IMR-90 (cell line): ENCODE measurements at regions not wholly inside any gene's neighbourhood (a gene's known extent, or its start where the extent isn't known, plus 50 kb on each side); places are given as distances from the start of the nearest gene placed in this dataset.
"Not testable (repeated sequence)": the region's sequence is repeated elsewhere in the genome, so short reads cannot be mapped to it uniquely, and the experiment has no call there.

Source experiments
- ATAC-seq: fragments of 200-7000 bp; cut with Tn5 transposase; 2 replicates; pipeline ENCODE4 v1.9.1; 2020; ENCODE audit warnings: low read depth, mild to moderate bottlenecking, moderate library complexity
- BruUV-seq: library from RNA; stranded (reverse); fragments of 400-500 nt; replicated peaks from 2 replicates; lab custom pipeline; 2021; lab: Mats Ljungman, UMichigan
- CTCF ChIA-PET: fragments of 300-600 bp; formaldehyde crosslinking; extraction: SDS; loops from one replicate; lab custom pipeline; 2021; ENCODE audit warnings: antibody characterized with exemption; lab: Yijun Ruan, JAX
- POLR2A ChIA-PET: fragments of 300-600 bp; sonication (Branson Sonifier 250); formaldehyde crosslinking; loops from one replicate; lab custom pipeline; 2022; ENCODE audit warnings: antibody characterized with exemption; ENCODE audit not compliant: unreplicated experiment; lab: Charles Lee
- DNase-seq: peaks from one replicate; pipeline ENCODE4 v3.0.0; 2013
- H2AFZ ChIP-seq: replicated peaks from 2 replicates; pipeline ENCODE3; 2013; ENCODE audit warnings: low read length, mild to moderate bottlenecking; ENCODE audit not compliant: poor library complexity
- H2AK5ac ChIP-seq: 2 replicates; pipeline ENCODE4 v1.6.1; 2013; ENCODE audit warnings: low read depth, low read length, inconsistent platforms
- H2AK9ac ChIP-seq: replicated peaks from 2 replicates; pipeline ENCODE3; 2013; ENCODE audit warnings: mild to moderate bottlenecking, low read depth, low read length, moderate library complexity; ENCODE audit not compliant: poor library complexity
- H2BK120ac ChIP-seq: 2 replicates; pipeline ENCODE4 v1.6.1; 2013; ENCODE audit warnings: low read depth, low read length, inconsistent platforms
- H2BK15ac ChIP-seq: 3 replicates; pipeline ENCODE4 v1.6.1; 2013; ENCODE audit warnings: low read depth, low read length, inconsistent platforms
- H2BK20ac ChIP-seq: 2 replicates; pipeline ENCODE4 v1.6.1; 2013; ENCODE audit warnings: low read depth, mild to moderate bottlenecking, inconsistent platforms, low read length, moderate library complexity
- H2BK5ac ChIP-seq: 2 replicates; pipeline ENCODE4 v1.6.1; 2013; ENCODE audit warnings: mild to moderate bottlenecking, low read depth, low read length, inconsistent platforms; ENCODE audit not compliant: poor library complexity, severe bottlenecking
- H3K14ac ChIP-seq: replicated peaks from 2 replicates; pipeline ENCODE4 v1.6.1; 2013; ENCODE audit warnings: low read depth, low read length, inconsistent platforms
- H3K18ac ChIP-seq: 2 replicates; pipeline ENCODE4 v1.6.1; 2013; ENCODE audit warnings: low read depth, low read length, control low read depth
- H3K23ac ChIP-seq: 2 replicates; pipeline ENCODE4 v1.6.1; 2013; ENCODE audit warnings: low read depth, low read length, inconsistent platforms
- H3K27ac ChIP-seq: 2 replicates; pipeline ENCODE4 v1.5.1; 2013; ENCODE audit warnings: mild to moderate bottlenecking, control low read depth, low read length; ENCODE audit not compliant: insufficient read depth
- H3K27me3 ChIP-seq: 2 replicates; pipeline ENCODE4 v1.6.1; 2013; ENCODE audit warnings: low read length; ENCODE audit not compliant: control insufficient read depth, insufficient read depth
- H3K36me3 ChIP-seq: 2 replicates; pipeline ENCODE4 v1.6.1; 2013; ENCODE audit warnings: low read length, mixed read lengths; ENCODE audit not compliant: control insufficient read depth, insufficient read depth
- H3K4ac ChIP-seq: 2 replicates; pipeline ENCODE4 v1.6.1; 2013; ENCODE audit warnings: low read depth, low read length, inconsistent platforms
- H3K4me1 ChIP-seq: 2 replicates; pipeline ENCODE4 v1.6.1; 2013; ENCODE audit warnings: low read length, mixed read lengths; ENCODE audit not compliant: control insufficient read depth, insufficient read depth
- H3K4me2 ChIP-seq: 2 replicates; pipeline ENCODE4 v1.6.1; 2013; ENCODE audit warnings: low read depth, mild to moderate bottlenecking, control low read depth, low read length, moderate library complexity
- H3K4me3 ChIP-seq: 2 replicates; pipeline ENCODE4 v1.5.1; 2013; ENCODE audit warnings: low read depth, mild to moderate bottlenecking, control low read depth, low read length, moderate library complexity; ENCODE audit not compliant: insufficient read depth
- H3K56ac ChIP-seq: 2 replicates; pipeline ENCODE4 v1.6.1; 2013; ENCODE audit warnings: low read length, inconsistent platforms; ENCODE audit not compliant: insufficient read depth; ENCODE audit errors: extremely low read depth
- H3K79me1 ChIP-seq, 2 experiments: 2 replicates each; pipeline ENCODE4 v1.6.1; 2013; ENCODE audit warnings: low read length in 2 of 2, inconsistent platforms in 1 of 2, low read depth in 1 of 2
- H3K9ac ChIP-seq: 2 replicates; pipeline ENCODE4 v1.6.1; 2013; ENCODE audit warnings: low read depth, low read length, control low read depth
- H3K9me1 ChIP-seq: 2 replicates; pipeline ENCODE4 v1.6.1; 2013; ENCODE audit warnings: low read length, inconsistent platforms; ENCODE audit not compliant: insufficient read depth
- H3K9me3 ChIP-seq: 2 replicates; pipeline ENCODE4 v1.6.1; 2013; ENCODE audit warnings: low read length; ENCODE audit not compliant: control insufficient read depth, insufficient read depth
- H4K20me1 ChIP-seq: 2 replicates; pipeline ENCODE4 v1.6.1; 2013; ENCODE audit warnings: low read length, inconsistent platforms; ENCODE audit not compliant: insufficient read depth
- H4K5ac ChIP-seq: 2 replicates; pipeline ENCODE4 v1.6.1; 2013; ENCODE audit warnings: mild to moderate bottlenecking, low read depth, low read length, control low read depth
- H4K8ac ChIP-seq, 2 experiments: 2 replicates each; pipeline ENCODE4 v1.6.1; 2013; ENCODE audit warnings: low read depth in 2 of 2, low read length in 2 of 2, control low read depth in 1 of 2, inconsistent platforms in 1 of 2
- H4K91ac ChIP-seq: 2 replicates; pipeline ENCODE4 v1.6.1; 2013; ENCODE audit warnings: low read depth, low read length, inconsistent platforms; ENCODE audit not compliant: insufficient read depth
- WGBS, 2 experiments: methylation state at CpG; one replicate each; pipeline versions ENCODE4 v1.1.5 to v1.1.7; 2013; ENCODE audit warnings: missing lambda C conversion rate in 2 of 2; ENCODE audit not compliant: insufficient read length in 1 of 2; ENCODE audit errors: extremely low coverage in 2 of 2; 5-methylcytosine and 5-hydroxymethylcytosine counted together
- dilution Hi-C: fragments of 300-500 bp; cut with HindIII; formaldehyde crosslinking; loops from one replicate; pipeline ENCODE4 v1.14.3; 2018; ENCODE audit warnings: low sequenced_read_pairs; ENCODE audit not compliant: unreplicated experiment
- in situ Hi-C: fragments of 300-500 bp; cut with MboI; formaldehyde crosslinking; loops from 3 replicates; pipeline ENCODE4 v1.14.3; 2019; ENCODE audit warnings: low sequenced_read_pairs, inconsistent platforms, mixed read lengths
- intact Hi-C: fragments of 100-400 bp; cut with micrococcal nuclease; formaldehyde crosslinking; loops from 2 replicates; pipeline ENCODE4 v1.10.0; 2022

DNA sequence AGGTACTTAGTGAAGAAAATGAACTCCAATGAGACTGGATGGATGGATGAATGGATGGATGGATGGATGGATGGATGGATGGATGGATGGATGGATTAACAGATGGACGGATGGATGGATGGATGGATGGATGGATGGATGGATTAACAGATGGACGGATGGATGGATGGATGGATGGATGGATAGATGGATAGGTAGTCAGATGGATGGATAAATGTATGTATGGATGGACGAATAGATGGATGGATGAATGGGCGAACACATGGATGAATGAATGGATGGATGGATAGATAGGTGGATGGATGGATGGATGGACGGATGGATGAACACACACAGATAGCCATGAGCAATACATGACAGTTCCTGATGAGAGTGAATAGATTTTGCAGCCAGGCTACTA lies 589.0 kb upstream of the B3GAT1 start:
- CTCF ChIA-PET, result not testable (repeated sequence)

More for the DNA sequence above, 589.0 kb upstream of the B3GAT1 start:
- intact Hi-C loops, H4K8ac ChIP-seq, in situ Hi-C loops, dilution Hi-C loops, H3K23ac ChIP-seq, H3K4ac ChIP-seq, H2BK20ac ChIP-seq, H3K9ac ChIP-seq, H3K9me1 ChIP-seq, H4K91ac ChIP-seq, POLR2A ChIA-PET, H2AFZ ChIP-seq, H3K56ac ChIP-seq, H3K27ac ChIP-seq, DNase-seq, H3K4me1 ChIP-seq, H3K4me3 ChIP-seq, H2BK15ac ChIP-seq, H3K4me2 ChIP-seq, H2AK9ac ChIP-seq, H3K14ac ChIP-seq, H2BK120ac ChIP-seq, H2BK5ac ChIP-seq, H2AK5ac ChIP-seq, H3K27me3 ChIP-seq, H3K18ac ChIP-seq, H3K36me3 ChIP-seq, H3K79me1 ChIP-seq, BruUV-seq, H4K20me1 ChIP-seq, H4K5ac ChIP-seq, ATAC-seq: not testable (repeated sequence)
- H3K9me3 ChIP-seq, result peaks cover 14% of the 10 kb centered on the region; the same call in 1 of the 2 replicates
- 19% methylated on average over 3 of the region's 5 CpGs; no CpG with 5 or more reads in 1 of the 2 experiments for WGBS, 2 experiments
